Astrocyte (in vitro differentiated cells and primary cell): ENCODE measurements at regions not wholly inside any gene's neighbourhood (a gene's known extent, or its start where the extent isn't known, plus 50 kb on each side); places are given as distances from the start of the nearest gene placed in this dataset.

ENCODE experiments used
- CTCF ChIP-seq: IDR thresholded peaks from 2 replicates; pipeline ENCODE4 v1.5.1; 2011; ENCODE audit warnings: low read depth, mild to moderate bottlenecking, inconsistent platforms, low read length, moderate library complexity; ENCODE audit not compliant: insufficient read depth
- EZH2 ChIP-seq: IDR thresholded peaks from 2 replicates; pipeline ENCODE4 v1.6.1; 2012; ENCODE audit warnings: mild to moderate bottlenecking, low read length, inconsistent platforms; ENCODE audit not compliant: insufficient read depth

GRCh38 chr2:11005032-11005431 lies 93.3 kb downstream of the KCNF1 start:
- TF ChIP-seq CTCF (no peak), EZH2 (no peak)
